GM13976 (cell line): ENCODE measurements at regions not wholly inside any gene's neighbourhood (a gene's known extent, or its start where the extent isn't known, plus 50 kb on each side); places are given as distances from the start of the nearest gene placed in this dataset.

ENCODE experiments used
- DNase-seq: peaks from one replicate; pipeline ENCODE4 v3.0.0; 2012; ENCODE audit warnings: low spot score
- in situ Hi-C: fragments of 300-500 bp; cut with MboI; formaldehyde crosslinking; loops from one replicate; pipeline ENCODE4 v1.12.0; 2022; ENCODE audit warnings: low sequenced_read_pairs, mixed read lengths, inconsistent platforms; ENCODE audit not compliant: unreplicated experiment
- TF ChIP-seq, protein P1 (sequence below): IDR thresholded peaks from 2 replicates; pipeline ENCODE4 v1.5.1; 2012; ENCODE audit warnings: borderline replicate concordance, mild to moderate bottlenecking; ENCODE audit not compliant: insufficient read depth; ENCODE audit errors: extremely low read depth, missing control alignments, control extremely low read depth

DNA sequence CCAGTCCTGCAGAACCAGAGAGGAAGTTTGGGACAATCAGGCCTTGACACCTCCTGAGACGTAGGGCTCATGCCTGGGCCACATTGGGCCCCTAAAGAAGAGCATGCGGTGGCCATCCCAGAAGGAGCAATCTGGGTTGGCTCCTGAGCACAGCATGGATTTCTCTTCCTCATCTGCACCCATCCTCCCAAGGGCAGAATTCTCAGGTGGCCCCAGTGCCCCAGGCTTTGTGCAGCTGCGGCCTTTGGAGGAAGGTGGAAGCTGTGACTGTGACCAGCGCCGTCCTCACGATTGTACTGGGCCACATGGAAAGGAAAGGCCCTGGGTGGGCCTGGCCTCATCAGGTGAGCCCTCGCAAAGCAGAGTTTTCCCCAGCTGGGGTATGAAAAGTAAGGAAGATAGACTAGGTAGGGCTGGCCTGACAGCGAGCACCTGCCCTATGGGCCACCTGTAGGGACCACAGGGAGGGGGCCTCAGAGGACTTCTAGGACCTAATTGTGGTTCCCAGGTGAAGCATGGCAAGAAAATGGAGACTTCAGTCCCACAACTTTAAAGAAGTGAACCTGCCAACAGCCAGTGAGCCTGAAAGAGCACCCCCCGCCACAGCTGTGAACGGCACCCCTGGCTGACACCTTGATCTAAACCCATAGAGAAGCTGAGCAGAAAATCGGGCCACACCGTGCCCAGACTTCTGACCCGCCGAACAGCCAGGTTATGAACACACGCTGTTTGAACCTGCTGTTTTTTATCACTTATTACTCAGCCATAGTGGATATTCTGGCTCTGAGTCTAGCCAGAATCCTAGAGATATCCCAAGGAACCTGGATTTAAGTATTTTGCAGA, 164.1 kb downstream of the IRX2 start:
- DNase-seq, result no peak
- in situ Hi-C loops, result no loop called here
- TF ChIP-seq, protein P1, sequence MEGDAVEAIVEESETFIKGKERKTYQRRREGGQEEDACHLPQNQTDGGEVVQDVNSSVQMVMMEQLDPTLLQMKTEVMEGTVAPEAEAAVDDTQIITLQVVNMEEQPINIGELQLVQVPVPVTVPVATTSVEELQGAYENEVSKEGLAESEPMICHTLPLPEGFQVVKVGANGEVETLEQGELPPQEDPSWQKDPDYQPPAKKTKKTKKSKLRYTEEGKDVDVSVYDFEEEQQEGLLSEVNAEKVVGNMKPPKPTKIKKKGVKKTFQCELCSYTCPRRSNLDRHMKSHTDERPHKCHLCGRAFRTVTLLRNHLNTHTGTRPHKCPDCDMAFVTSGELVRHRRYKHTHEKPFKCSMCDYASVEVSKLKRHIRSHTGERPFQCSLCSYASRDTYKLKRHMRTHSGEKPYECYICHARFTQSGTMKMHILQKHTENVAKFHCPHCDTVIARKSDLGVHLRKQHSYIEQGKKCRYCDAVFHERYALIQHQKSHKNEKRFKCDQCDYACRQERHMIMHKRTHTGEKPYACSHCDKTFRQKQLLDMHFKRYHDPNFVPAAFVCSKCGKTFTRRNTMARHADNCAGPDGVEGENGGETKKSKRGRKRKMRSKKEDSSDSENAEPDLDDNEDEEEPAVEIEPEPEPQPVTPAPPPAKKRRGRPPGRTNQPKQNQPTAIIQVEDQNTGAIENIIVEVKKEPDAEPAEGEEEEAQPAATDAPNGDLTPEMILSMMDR, result no peak

DNA sequence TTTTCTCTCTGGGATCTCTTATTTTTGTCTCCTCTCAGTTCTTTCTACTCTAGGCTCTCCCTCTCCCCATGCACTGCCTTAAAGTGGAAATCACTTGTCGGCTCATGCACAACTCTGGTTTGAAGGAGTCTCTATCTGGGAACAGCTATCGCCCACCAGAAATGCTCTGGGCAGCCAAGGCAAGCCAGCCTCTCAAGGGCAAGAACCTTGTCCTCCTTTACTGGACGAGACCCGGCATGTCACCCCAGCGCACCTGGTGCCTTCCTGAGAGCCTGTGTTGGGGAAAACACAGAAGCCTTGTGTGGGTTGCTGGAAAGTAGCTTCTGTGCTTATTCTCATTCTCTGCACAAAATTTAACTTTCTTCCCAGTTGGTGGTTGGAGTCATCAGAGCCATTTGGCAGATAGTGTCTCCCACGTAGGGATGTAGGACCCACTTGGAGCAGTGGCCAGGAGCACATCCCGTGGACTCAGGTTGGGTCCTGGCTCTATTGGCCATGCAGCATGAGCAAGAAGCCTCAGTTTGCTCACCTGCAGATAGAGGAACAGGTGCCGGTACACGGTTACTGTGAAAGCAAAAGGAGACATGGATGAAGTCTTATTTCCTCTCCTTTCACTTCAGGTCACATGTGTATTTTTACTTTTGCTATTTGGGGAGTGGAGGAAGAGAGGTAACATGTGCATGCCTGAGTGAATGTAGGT, 165.3 kb downstream of the IRX2 start:
- DNase-seq, result no peak
- TF ChIP-seq, protein P1, result no peak
- in situ Hi-C loops, result no loop called here

DNA sequence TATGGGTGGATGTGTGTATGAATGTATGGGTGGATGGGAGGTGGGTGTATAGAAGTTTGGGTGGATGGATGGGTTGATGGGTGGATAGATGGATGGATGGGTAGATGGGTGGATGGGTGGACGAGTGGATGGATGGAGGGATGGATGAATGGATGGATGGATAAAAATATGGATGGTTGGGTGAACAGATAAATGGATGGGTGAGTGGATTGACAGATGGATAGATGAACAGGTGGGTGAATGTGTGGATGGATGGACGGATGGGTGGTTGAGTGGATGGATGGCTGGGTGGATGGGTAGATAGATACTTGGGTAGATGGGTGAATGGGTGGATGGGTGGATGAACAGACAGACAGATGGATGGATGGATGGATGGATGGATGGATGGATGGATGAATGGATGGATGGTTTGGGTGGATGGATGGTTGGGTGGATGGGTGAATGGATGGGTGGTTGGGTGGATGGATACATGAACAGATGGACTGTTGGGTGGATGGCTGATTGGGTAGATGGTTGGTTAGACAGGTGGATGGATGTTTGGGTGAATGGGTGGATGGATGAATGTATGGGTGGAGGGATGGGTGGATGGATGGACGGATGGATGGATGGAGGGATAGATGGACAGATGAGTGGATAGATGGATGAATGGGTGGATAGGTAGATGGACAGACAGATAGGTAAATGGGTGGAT, 166.8 kb downstream of the IRX2 start:
- DNase-seq, result no peak
- in situ Hi-C loops, result no loop called here
- TF ChIP-seq, protein P1, result no peak

DNA sequence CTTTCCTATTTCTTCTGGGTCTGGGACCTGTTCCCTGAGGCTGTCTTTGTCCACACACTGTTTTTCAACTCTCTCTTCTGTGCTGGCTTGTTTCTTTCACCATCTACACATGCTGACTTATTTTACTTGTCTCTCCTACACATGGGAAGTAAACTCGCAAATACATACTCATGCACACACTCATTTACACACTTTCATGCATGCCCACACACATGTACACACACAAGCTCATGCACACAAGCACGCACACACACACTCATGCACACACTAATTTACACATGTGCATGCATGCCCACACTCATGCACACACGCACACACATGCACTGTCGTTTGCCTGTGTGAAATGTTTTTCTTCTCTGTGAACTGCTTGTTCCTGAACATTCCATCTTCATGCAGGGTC, 169.0 kb downstream of the IRX2 start:
- TF ChIP-seq, protein P1, result no peak
- in situ Hi-C loops, result no loop called here
- no peak for DNase-seq

DNA sequence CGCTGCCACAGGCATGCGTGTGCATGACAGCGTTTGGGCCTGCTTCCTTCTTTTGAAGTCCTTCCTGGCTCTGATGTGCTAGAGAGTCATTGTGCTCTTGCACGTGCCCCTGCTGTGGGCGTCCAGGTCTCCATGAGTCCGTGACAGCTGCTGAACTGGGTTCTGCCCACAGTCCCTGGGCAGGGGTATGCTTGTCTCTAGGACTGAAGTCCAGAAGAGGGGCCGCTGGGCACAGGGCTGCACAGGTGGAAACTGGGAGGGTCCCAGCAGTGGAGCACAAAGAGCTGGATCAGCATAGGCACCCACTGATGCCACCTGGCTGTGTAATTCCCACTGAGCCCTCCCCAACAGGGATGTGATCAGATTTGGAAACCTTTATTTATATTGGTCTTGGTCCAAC, 169.4 kb downstream of the IRX2 start:
- TF ChIP-seq, protein P1, result no peak
- in situ Hi-C loops, result no loop called here
- no peak for DNase-seq

DNA sequence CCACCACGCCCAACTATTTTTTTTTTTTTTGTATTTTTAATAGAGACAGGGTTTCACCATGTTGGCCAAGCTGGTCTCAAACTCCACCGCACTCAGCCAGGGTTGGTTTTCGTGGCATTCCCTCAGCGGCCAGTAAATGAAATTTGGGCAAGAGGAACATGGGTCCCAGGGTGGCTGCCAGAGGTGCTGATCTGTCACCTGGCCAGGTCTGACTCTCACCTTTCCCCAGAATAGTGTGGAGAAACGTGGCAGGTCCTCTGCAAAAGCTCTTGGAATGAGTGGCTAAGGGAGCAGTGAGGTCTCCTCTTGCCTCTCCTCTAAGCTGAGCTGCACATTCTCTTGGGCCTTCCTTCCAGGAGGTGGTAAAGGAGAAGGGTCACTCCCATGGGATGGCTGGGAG, 170.1 kb downstream of the IRX2 start:
- in situ Hi-C loops, result no loop called here
- TF ChIP-seq, protein P1, result no peak
- DNase-seq, result no peak
